SK-N-SH (cell line): ENCODE measurements at regions not wholly inside any gene's neighbourhood (a gene's known extent, or its start where the extent isn't known, plus 50 kb on each side); places are given as distances from the start of the nearest gene placed in this dataset.
A peak's percentile ranks its signal among the peaks of the same experiment; 100 is the strongest.

ENCODE experiments used
- CTCF ChIA-PET: fragments of 300-600, 350-600 bp; formaldehyde crosslinking; extraction: SDS; loops from one replicate; lab custom pipeline; 2021; lab: Yijun Ruan, JAX
- POLR2A ChIA-PET: fragments of 350-600 bp; sonication (Branson Sonifier 250); formaldehyde crosslinking; extraction: SDS; loops from one replicate; lab custom pipeline; 2020; ENCODE audit warnings: antibody characterized with exemption, inconsistent platforms; lab: Yijun Ruan, JAX
- DNase-seq: peaks from one replicate; pipeline ENCODE4 v3.0.0; 2012
- H2AFZ ChIP-seq: fragments of 200-600 bp; sonication (generic); 2 replicates; pipeline ENCODE4 v1.8.1; 2016; ENCODE audit warnings: antibody characterized with exemption, mild to moderate bottlenecking, low read depth
- H3F3A ChIP-seq: fragments of 200-600 bp; sonication (generic); replicated peaks from 2 replicates; pipeline ENCODE3; 2016; ENCODE audit warnings: antibody characterized with exemption, mild to moderate bottlenecking; ENCODE audit not compliant: insufficient read depth
- H3K27ac ChIP-seq, 2 experiments: fragments of 200-500 bp in 1 of 2; fragments of 200-600 bp in 1 of 2; sonication (Bioruptor generic) in 1 of 2; sonication (generic), shearing (Covaris generic) in 1 of 2; 2 replicates each; pipeline versions ENCODE4 v1.5.1 to v1.6.1; 2014 to 2016; ENCODE audit warnings: low read depth in 2 of 2, inconsistent platforms in 1 of 2, low read length in 1 of 2, mild to moderate bottlenecking in 1 of 2, mixed read lengths in 1 of 2
- H3K27me3 ChIP-seq: fragments of 200-600 bp; sonication (generic), shearing (Covaris generic); 2 replicates; pipeline ENCODE4 v1.6.1; 2016; ENCODE audit warnings: mixed run types; ENCODE audit not compliant: insufficient read depth
- H3K36me3 ChIP-seq, 2 experiments: fragments of 200-500 bp in 1 of 2; fragments of 200-600 bp in 1 of 2; sonication (Bioruptor generic) in 1 of 2; sonication (generic) in 1 of 2; replicated peaks in 1 of 2; 2 replicates each; pipeline versions ENCODE3 to v1.5.1; 2014 to 2016; ENCODE audit warnings: low read length in 1 of 2, mild to moderate bottlenecking in 1 of 2; ENCODE audit not compliant: insufficient read depth in 2 of 2, control insufficient read depth in 1 of 2
- H3K4me1 ChIP-seq, 2 experiments: fragments of 200-500 bp in 1 of 2; fragments of 200-600 bp in 1 of 2; sonication (Bioruptor generic) in 1 of 2; sonication (generic), shearing (Covaris generic) in 1 of 2; 2 replicates each; pipeline versions ENCODE4 v1.5.1 to v1.6.1; 2014 to 2016; ENCODE audit warnings: low read depth in 1 of 2, low read length in 1 of 2, mixed run types in 1 of 2; ENCODE audit not compliant: insufficient read depth in 2 of 2, control insufficient read depth in 1 of 2
- H3K4me2 ChIP-seq: fragments of 200-600 bp; sonication (generic), shearing (Covaris generic); 2 replicates; pipeline ENCODE4 v1.6.1; 2017; ENCODE audit warnings: mixed run types
- H3K4me3 ChIP-seq, 2 experiments: fragments of 200-500 bp in 1 of 2; fragments of 200-600 bp in 1 of 2; sonication (Bioruptor generic) in 1 of 2; sonication (generic), shearing (Covaris generic) in 1 of 2; 2 replicates each; pipeline versions ENCODE4 v1.5.1 to v1.8.1; 2014 to 2016; ENCODE audit warnings: low read depth in 2 of 2, inconsistent platforms in 1 of 2, low read length in 1 of 2, mild to moderate bottlenecking in 1 of 2, mixed read lengths in 1 of 2, moderate library complexity in 1 of 2
- H3K79me2 ChIP-seq: fragments of 200-600 bp; sonication (generic); 2 replicates; pipeline ENCODE4 v1.8.1; 2017; ENCODE audit warnings: mild to moderate bottlenecking; ENCODE audit not compliant: insufficient read depth
- H3K9ac ChIP-seq: fragments of 200-600 bp; sonication (generic); 2 replicates; pipeline ENCODE4 v1.6.1; 2017; ENCODE audit warnings: mixed run types
- H3K9me2 ChIP-seq: fragments of 200-600 bp; sonication (generic); 2 replicates; pipeline ENCODE4 v1.6.1; 2017; ENCODE audit warnings: mixed run types
- H3K9me3 ChIP-seq: fragments of 200-600 bp; sonication (generic); 2 replicates; pipeline ENCODE4 v1.6.1; 2017; ENCODE audit warnings: mixed run types, mild to moderate bottlenecking, moderate library complexity
- H4K20me1 ChIP-seq: fragments of 200-600 bp; sonication (generic); 2 replicates; pipeline ENCODE4 v1.6.1; 2017; ENCODE audit warnings: mild to moderate bottlenecking, mixed run types; ENCODE audit not compliant: insufficient read depth
- CHD2 ChIP-seq: fragments of 150-350 bp; IDR thresholded peaks from 2 replicates; pipeline ENCODE4 v1.6.1; 2018; ENCODE audit warnings: low read length; ENCODE audit not compliant: partially characterized antibody
- ELF1 ChIP-seq: IDR thresholded peaks from 2 replicates; pipeline ENCODE4 v1.4.0; 2012
- EZH2phosphoT487 ChIP-seq: fragments of 200-600 bp; sonication (generic); IDR thresholded peaks from 2 replicates; pipeline ENCODE4 v1.6.1; 2017; ENCODE audit warnings: low read depth, mixed run types, mild to moderate bottlenecking, antibody characterized with exemption, moderate library complexity, borderline replicate concordance
- FOSL2 ChIP-seq: IDR thresholded peaks from 2 replicates; pipeline ENCODE4 v1.4.0; 2012; ENCODE audit warnings: low read depth, mild to moderate bottlenecking, moderate library complexity, borderline replicate concordance
- FOXJ3 ChIP-seq: sonication (generic); formaldehyde crosslinking; IDR thresholded peaks from 2 replicates; pipeline ENCODE4 v1.5.1; 2020; ENCODE audit warnings: mild to moderate bottlenecking, missing genetic modification reagents
- FOXM1 ChIP-seq: IDR thresholded peaks from 2 replicates; pipeline ENCODE4 v1.4.0; 2012; ENCODE audit warnings: low read depth, mild to moderate bottlenecking
- GABPA ChIP-seq: IDR thresholded peaks from 2 replicates; pipeline ENCODE4 v1.4.0; 2012; ENCODE audit warnings: low read depth, mild to moderate bottlenecking
- MEF2A ChIP-seq: IDR thresholded peaks from 2 replicates; pipeline ENCODE4 v1.4.0; 2012; ENCODE audit warnings: low read depth, borderline replicate concordance
- POLR2AphosphoS5 ChIP-seq: IDR thresholded peaks from 2 replicates; pipeline ENCODE4 v1.6.1; 2012; ENCODE audit warnings: low read depth, low read length
- RAD21 ChIP-seq: IDR thresholded peaks from 2 replicates; pipeline ENCODE4 v1.6.1; 2012; ENCODE audit warnings: mild to moderate bottlenecking, low read length
- RCOR1 ChIP-seq: fragments of 150-350 bp; IDR thresholded peaks from 2 replicates; pipeline ENCODE4 v1.6.1; 2017; ENCODE audit warnings: antibody characterized with exemption, low read length
- SIN3A ChIP-seq: IDR thresholded peaks from 2 replicates; pipeline ENCODE4 v1.6.1; 2012; ENCODE audit warnings: low read depth, mild to moderate bottlenecking, low read length, moderate library complexity, borderline replicate concordance
- TAF1 ChIP-seq: IDR thresholded peaks from 2 replicates; pipeline ENCODE4 v1.6.1; 2012; ENCODE audit warnings: low read depth, mild to moderate bottlenecking, low read length, moderate library complexity, borderline replicate concordance
- TCF12 ChIP-seq: IDR thresholded peaks from 2 replicates; pipeline ENCODE4 v1.4.0; 2012
- TEAD4 ChIP-seq: IDR thresholded peaks from 2 replicates; pipeline ENCODE4 v1.4.0; 2012; ENCODE audit warnings: mild to moderate bottlenecking, borderline replicate concordance; ENCODE audit not compliant: insufficient read depth
- YY1 ChIP-seq: IDR thresholded peaks from 2 replicates; pipeline ENCODE4 v1.4.0; 2012; ENCODE audit warnings: low read depth, mild to moderate bottlenecking
- WGBS: methylation state at CpG from one replicate; pipeline ENCODE4 v1.1.6; 2017; ENCODE audit warnings: low lambda C conversion rate; 5-methylcytosine and 5-hydroxymethylcytosine counted together
- TF ChIP-seq, protein P1 (sequence below): IDR thresholded peaks from 2 replicates; pipeline ENCODE4 v1.4.0; 2012; ENCODE audit warnings: low read depth
- TF ChIP-seq, protein P2 (sequence below): fragments of 200-600 bp; sonication (generic); IDR thresholded peaks from 2 replicates; pipeline ENCODE4 v1.6.1; 2017; ENCODE audit warnings: antibody characterized with exemption, mild to moderate bottlenecking, moderate library complexity
- TF ChIP-seq, protein P3 (sequence below): IDR thresholded peaks from 2 replicates; pipeline ENCODE4 v1.4.0; 2012; ENCODE audit warnings: low read depth, borderline replicate concordance
- TF ChIP-seq, protein P4 (sequence below): IDR thresholded peaks from 2 replicates; pipeline ENCODE4 v1.4.0; 2012; ENCODE audit warnings: low read depth, borderline replicate concordance
- TF ChIP-seq, protein P5 (sequence below): fragments of 150-350 bp; IDR thresholded peaks from 2 replicates; pipeline ENCODE4 v1.6.1; 2016; ENCODE audit warnings: mild to moderate bottlenecking, low read depth, low read length
- TF ChIP-seq, protein P6 (sequence below): IDR thresholded peaks from 2 replicates; pipeline ENCODE4; 2012
- TF ChIP-seq, protein P7 (sequence below): IDR thresholded peaks from 2 replicates; pipeline ENCODE4 v1.6.1; 2012; ENCODE audit warnings: mild to moderate bottlenecking, low read depth, low read length, moderate library complexity

DNA sequence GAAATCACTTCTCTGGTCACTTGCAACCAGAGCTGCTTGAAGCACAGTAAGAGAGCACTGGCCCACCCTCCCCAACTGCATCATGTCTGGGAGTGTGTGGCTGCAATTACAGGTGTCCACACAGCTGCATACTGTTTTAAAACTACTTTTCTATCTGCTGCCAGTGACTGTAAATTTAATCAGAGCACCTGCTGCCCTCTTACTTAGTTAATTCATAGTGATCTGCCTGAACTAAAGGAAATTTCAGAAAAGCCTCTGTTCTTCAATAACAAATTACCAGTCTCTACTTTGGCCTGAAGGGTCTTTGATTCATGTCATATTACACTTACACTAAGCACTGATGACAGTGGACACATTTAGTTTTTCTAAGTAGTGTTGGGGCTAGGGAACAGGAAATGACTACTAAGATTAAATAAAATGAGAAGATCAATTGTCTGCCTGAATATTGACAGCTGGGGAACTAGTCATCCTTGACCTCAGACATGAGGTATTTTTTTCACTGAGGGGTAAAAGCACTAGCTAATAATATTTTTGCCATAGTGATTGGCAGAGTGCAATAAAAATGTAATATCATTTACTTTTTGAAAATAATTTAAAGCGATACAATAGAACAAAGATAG, 788.9 kb upstream of the GRAMD2B start:
- H2AFZ ChIP-seq = no peak overlapping the region
- H3K79me2 ChIP-seq = no peaks in the 10 kb centered on the region
- 97% methylated on average over 1 of the region's 1 CpG for WGBS
- POLR2A ChIA-PET = interaction anchor here (0.8 to 1.1 kb wide), 3 partner anchors 150 to 223 kb away, joined by 3 read pairs; no protein-coding TSS in a partner anchor
- no peaks in the 10 kb centered on the region for H3K9me2 ChIP-seq
- H3K27me3 ChIP-seq = no peaks in the 10 kb centered on the region
- no peaks in the 10 kb centered on the region for H3K9me3 ChIP-seq
- no peak overlapping the region for H3K9ac ChIP-seq
- peaks cover 0 to 7% of the 10 kb centered on the region in 2 experiments; a peak in 2 of 4 replicates for H3K4me1 ChIP-seq
- no peak for DNase-seq
- H3K36me3 ChIP-seq = no peaks in the 10 kb centered on the region
- H3K4me2 ChIP-seq = no peak overlapping the region
- H3K4me3 ChIP-seq = no peak overlapping the region
- H3K27ac ChIP-seq = peak overlapping the region in 1 of 2 experiments; percentile 96; a peak in 2 of 4 replicates
- no peaks in the 10 kb centered on the region for H3F3A ChIP-seq
- CTCF ChIA-PET = interaction anchor here (0.9 to 1.0 kb wide), 2 partner anchors 23 to 151 kb away, joined by 3 read pairs; no protein-coding TSS in a partner anchor
- H4K20me1 ChIP-seq = no peaks in the 10 kb centered on the region
- TF ChIP-seq TAF1 (no peak), TCF12 (no peak), GABPA (no peak), POLR2AphosphoS5 (no peak), FOSL2 (no peak), SIN3A (no peak), CHD2 (no peak), FOXJ3 (no peak), MEF2A (no peak), RCOR1 (peak; percentile 70; the same call in 1 of the 2 replicates), YY1 (no peak), RAD21 (peak; percentile 22), FOXM1 (no peak), EZH2phosphoT487 (no peak), TEAD4 (no peak), ELF1 (no peak)
- TF ChIP-seq, protein P1, sequence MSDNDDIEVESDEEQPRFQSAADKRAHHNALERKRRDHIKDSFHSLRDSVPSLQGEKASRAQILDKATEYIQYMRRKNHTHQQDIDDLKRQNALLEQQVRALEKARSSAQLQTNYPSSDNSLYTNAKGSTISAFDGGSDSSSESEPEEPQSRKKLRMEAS = no peak
- TF ChIP-seq, protein P2, sequence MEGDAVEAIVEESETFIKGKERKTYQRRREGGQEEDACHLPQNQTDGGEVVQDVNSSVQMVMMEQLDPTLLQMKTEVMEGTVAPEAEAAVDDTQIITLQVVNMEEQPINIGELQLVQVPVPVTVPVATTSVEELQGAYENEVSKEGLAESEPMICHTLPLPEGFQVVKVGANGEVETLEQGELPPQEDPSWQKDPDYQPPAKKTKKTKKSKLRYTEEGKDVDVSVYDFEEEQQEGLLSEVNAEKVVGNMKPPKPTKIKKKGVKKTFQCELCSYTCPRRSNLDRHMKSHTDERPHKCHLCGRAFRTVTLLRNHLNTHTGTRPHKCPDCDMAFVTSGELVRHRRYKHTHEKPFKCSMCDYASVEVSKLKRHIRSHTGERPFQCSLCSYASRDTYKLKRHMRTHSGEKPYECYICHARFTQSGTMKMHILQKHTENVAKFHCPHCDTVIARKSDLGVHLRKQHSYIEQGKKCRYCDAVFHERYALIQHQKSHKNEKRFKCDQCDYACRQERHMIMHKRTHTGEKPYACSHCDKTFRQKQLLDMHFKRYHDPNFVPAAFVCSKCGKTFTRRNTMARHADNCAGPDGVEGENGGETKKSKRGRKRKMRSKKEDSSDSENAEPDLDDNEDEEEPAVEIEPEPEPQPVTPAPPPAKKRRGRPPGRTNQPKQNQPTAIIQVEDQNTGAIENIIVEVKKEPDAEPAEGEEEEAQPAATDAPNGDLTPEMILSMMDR = no peak
- TF ChIP-seq, protein P3, sequence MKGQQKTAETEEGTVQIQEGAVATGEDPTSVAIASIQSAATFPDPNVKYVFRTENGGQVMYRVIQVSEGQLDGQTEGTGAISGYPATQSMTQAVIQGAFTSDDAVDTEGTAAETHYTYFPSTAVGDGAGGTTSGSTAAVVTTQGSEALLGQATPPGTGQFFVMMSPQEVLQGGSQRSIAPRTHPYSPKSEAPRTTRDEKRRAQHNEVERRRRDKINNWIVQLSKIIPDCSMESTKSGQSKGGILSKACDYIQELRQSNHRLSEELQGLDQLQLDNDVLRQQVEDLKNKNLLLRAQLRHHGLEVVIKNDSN = no peak
- TF ChIP-seq, protein P4, sequence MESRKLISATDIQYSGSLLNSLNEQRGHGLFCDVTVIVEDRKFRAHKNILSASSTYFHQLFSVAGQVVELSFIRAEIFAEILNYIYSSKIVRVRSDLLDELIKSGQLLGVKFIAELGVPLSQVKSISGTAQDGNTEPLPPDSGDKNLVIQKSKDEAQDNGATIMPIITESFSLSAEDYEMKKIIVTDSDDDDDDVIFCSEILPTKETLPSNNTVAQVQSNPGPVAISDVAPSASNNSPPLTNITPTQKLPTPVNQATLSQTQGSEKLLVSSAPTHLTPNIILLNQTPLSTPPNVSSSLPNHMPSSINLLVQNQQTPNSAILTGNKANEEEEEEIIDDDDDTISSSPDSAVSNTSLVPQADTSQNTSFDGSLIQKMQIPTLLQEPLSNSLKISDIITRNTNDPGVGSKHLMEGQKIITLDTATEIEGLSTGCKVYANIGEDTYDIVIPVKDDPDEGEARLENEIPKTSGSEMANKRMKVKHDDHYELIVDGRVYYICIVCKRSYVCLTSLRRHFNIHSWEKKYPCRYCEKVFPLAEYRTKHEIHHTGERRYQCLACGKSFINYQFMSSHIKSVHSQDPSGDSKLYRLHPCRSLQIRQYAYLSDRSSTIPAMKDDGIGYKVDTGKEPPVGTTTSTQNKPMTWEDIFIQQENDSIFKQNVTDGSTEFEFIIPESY = no peak
- TF ChIP-seq, protein P5, sequence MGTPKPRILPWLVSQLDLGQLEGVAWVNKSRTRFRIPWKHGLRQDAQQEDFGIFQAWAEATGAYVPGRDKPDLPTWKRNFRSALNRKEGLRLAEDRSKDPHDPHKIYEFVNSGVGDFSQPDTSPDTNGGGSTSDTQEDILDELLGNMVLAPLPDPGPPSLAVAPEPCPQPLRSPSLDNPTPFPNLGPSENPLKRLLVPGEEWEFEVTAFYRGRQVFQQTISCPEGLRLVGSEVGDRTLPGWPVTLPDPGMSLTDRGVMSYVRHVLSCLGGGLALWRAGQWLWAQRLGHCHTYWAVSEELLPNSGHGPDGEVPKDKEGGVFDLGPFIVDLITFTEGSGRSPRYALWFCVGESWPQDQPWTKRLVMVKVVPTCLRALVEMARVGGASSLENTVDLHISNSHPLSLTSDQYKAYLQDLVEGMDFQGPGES = no peak
- TF ChIP-seq, protein P6, sequence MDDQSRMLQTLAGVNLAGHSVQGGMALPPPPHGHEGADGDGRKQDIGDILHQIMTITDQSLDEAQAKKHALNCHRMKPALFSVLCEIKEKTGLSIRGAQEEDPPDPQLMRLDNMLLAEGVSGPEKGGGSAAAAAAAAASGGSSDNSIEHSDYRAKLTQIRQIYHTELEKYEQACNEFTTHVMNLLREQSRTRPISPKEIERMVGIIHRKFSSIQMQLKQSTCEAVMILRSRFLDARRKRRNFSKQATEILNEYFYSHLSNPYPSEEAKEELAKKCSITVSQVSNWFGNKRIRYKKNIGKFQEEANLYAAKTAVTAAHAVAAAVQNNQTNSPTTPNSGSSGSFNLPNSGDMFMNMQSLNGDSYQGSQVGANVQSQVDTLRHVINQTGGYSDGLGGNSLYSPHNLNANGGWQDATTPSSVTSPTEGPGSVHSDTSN = no peak
- TF ChIP-seq, protein P7, sequence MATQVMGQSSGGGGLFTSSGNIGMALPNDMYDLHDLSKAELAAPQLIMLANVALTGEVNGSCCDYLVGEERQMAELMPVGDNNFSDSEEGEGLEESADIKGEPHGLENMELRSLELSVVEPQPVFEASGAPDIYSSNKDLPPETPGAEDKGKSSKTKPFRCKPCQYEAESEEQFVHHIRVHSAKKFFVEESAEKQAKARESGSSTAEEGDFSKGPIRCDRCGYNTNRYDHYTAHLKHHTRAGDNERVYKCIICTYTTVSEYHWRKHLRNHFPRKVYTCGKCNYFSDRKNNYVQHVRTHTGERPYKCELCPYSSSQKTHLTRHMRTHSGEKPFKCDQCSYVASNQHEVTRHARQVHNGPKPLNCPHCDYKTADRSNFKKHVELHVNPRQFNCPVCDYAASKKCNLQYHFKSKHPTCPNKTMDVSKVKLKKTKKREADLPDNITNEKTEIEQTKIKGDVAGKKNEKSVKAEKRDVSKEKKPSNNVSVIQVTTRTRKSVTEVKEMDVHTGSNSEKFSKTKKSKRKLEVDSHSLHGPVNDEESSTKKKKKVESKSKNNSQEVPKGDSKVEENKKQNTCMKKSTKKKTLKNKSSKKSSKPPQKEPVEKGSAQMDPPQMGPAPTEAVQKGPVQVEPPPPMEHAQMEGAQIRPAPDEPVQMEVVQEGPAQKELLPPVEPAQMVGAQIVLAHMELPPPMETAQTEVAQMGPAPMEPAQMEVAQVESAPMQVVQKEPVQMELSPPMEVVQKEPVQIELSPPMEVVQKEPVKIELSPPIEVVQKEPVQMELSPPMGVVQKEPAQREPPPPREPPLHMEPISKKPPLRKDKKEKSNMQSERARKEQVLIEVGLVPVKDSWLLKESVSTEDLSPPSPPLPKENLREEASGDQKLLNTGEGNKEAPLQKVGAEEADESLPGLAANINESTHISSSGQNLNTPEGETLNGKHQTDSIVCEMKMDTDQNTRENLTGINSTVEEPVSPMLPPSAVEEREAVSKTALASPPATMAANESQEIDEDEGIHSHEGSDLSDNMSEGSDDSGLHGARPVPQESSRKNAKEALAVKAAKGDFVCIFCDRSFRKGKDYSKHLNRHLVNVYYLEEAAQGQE = no peak
